Pancreas (tissue), 10 donors: ENCODE measurements at regions not wholly inside any gene's neighbourhood (a gene's known extent, or its start where the extent isn't known, plus 50 kb on each side); places are given as distances from the start of the nearest gene placed in this dataset.

Experiments used
- ATAC-seq, 4 donors: fragments of 200-7000 bp; cut with Tn5 transposase; one replicate each; pipeline versions ENCODE4 v1.8.0 to v1.9.1; 2020; ENCODE audit warnings: mild to moderate bottlenecking in 4 of 4, moderate library complexity in 4 of 4
- DNase-seq, 6 donors: peaks; one replicate each; pipeline ENCODE4 v3.0.0-alpha.2; 2020
- FAIRE-seq: peaks from 2 replicates; lab custom pipeline; 2012; peaks lifted over from hg19 to GRCh38; lab: Jason Lieb, UNC
- H3K27ac ChIP-seq, 4 donors: fragments of 200-600 bp; sonication (generic); 1 replicate in 3 of 4; 2 replicates in 1 of 4; pipeline versions ENCODE4 v1.5.0 to v1.8.0; 2020
- H3K27me3 ChIP-seq, 4 donors: fragments of 200-600 bp; one replicate each; pipeline ENCODE4 v1.8.0; 2021
- H3K36me3 ChIP-seq, 3 donors: fragments of 200-600 bp; sonication (generic) in 1 of 3; one replicate each; pipeline versions ENCODE4 v1.5.0 to v1.8.0; 2020 to 2021
- H3K4me1 ChIP-seq, 3 donors: fragments of 200-600 bp; one replicate each; pipeline ENCODE4 v1.8.0; 2021
- H3K4me3 ChIP-seq, 4 donors: fragments of 200-600 bp; sonication (generic) in 2 of 4; one replicate each; pipeline versions ENCODE4 v1.5.0 to v1.8.0; 2020 to 2021
- H3K9me3 ChIP-seq, 4 donors: fragments of 200-600 bp; one replicate each; pipeline ENCODE4 v1.8.0; 2021
- WGBS, 2 donors: extraction: QIAGEN DNeasy Blood & Tissue Kit; methylation state at CpG; one replicate each; pipeline ENCODE4 v1.1.7; 2013; 5-methylcytosine and 5-hydroxymethylcytosine counted together
- intact Hi-C, 3 donors: fragments of 100-400 bp; cut with DNase I; formaldehyde crosslinking; loops; one replicate each; pipeline versions ENCODE4 v1.11.1 to v1.14.2; 2022
- TF ChIP-seq, protein P1 (sequence below), 4 donors: fragments of 200-600 bp; sonication (generic) in 3 of 4; IDR thresholded peaks; one replicate each; pipeline versions ENCODE4 v1.5.0 to v1.8.0; 2021; ENCODE audit warnings: antibody characterized with exemption in 4 of 4
- donor health status: healthy with polysubstance abuse.
- donor health status: DM: no; HTN: no; CAD: no; lungs with moderate emphysema.
- donor health status: DM: no; HTN: no; CAD: no.
- donor health status: control.
- donor health status: control.
- donor health status: Bipolar disorder and iron deficiency.
- donor health status: DM: yes; HTN: yes; CAD: no.
- donor health status: DM: no; HTN: no; CAD: no.
- donor health status: DM: no; HTN: no; CAD: no.
- donor health status: DM: yes; HTN: yes; CAD: no.

DNA sequence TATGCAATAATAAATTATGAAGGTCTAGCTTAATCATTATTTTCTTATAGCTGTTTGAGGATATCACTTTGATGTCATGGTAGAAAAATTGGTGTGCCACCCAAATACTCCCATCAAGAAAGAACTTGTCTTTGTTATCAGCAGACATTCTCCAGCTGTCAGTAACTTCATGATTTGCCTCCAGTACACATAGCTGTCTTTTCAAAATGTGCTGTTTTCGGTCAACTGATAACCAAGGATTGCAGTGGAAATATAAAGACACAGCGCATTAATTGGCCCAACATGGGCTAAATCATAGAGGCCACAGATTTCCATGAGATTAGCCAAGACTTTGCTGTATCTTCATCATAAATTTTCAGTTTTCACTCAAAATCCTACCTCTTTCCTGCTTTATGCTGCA lies 993.5 kb upstream of the SEMA6A start:
- 84% methylated on average over 2 of the region's 2 CpGs for WGBS, 2 donors
- no peaks in the 10 kb centered on the region for H3K9me3 ChIP-seq
- FAIRE-seq (no peak), ATAC-seq (no peak), DNase-seq (no peak)
- H3K27ac ChIP-seq, result no peak overlapping the region
- no peaks in the 10 kb centered on the region for H3K36me3 ChIP-seq
- no peaks in the 10 kb centered on the region for H3K27me3 ChIP-seq
- H3K4me3 ChIP-seq, result no peak overlapping the region
- intact Hi-C loops, result no loop called here
- TF ChIP-seq, protein P1, sequence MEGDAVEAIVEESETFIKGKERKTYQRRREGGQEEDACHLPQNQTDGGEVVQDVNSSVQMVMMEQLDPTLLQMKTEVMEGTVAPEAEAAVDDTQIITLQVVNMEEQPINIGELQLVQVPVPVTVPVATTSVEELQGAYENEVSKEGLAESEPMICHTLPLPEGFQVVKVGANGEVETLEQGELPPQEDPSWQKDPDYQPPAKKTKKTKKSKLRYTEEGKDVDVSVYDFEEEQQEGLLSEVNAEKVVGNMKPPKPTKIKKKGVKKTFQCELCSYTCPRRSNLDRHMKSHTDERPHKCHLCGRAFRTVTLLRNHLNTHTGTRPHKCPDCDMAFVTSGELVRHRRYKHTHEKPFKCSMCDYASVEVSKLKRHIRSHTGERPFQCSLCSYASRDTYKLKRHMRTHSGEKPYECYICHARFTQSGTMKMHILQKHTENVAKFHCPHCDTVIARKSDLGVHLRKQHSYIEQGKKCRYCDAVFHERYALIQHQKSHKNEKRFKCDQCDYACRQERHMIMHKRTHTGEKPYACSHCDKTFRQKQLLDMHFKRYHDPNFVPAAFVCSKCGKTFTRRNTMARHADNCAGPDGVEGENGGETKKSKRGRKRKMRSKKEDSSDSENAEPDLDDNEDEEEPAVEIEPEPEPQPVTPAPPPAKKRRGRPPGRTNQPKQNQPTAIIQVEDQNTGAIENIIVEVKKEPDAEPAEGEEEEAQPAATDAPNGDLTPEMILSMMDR (IDR thresholded peaks at IDR 0.05), result no peak
- no peaks in the 10 kb centered on the region for H3K4me1 ChIP-seq

DNA sequence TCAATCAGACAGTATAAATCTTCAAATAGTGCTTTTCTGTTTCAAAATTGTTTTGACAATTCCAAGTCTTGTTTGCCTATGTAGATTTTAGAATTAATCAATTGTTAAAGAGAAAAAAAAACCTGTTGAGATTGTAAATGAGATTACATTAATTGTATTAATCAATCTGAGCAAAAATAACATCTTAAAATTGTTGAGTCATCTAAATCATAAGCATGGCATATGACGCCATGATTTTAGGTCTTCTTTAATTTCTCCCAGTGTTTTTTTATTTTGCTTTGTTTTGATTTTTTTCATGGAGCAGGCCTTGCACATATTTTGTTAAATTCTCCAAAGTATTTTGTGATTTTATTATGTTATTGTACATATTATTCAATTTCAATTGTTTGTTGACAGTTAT lies 988.0 kb upstream of the SEMA6A start:
- no peak overlapping the region for H3K27ac ChIP-seq
- H3K36me3 ChIP-seq, result no peaks in the 10 kb centered on the region
- no peaks in the 10 kb centered on the region for H3K4me1 ChIP-seq
- TF ChIP-seq, protein P1 (IDR thresholded peaks at IDR 0.05), result no peak
- 98 to 99% methylated on average over 1 of the region's 1 CpG for WGBS, 2 donors
- intact Hi-C loops, result no loop called here
- ATAC-seq, result no peak
- H3K4me3 ChIP-seq, result no peak overlapping the region
- DNase-seq, result no peak
- H3K27me3 ChIP-seq, result no peaks in the 10 kb centered on the region
- H3K9me3 ChIP-seq, result no peaks in the 10 kb centered on the region
- FAIRE-seq, result no peak

DNA sequence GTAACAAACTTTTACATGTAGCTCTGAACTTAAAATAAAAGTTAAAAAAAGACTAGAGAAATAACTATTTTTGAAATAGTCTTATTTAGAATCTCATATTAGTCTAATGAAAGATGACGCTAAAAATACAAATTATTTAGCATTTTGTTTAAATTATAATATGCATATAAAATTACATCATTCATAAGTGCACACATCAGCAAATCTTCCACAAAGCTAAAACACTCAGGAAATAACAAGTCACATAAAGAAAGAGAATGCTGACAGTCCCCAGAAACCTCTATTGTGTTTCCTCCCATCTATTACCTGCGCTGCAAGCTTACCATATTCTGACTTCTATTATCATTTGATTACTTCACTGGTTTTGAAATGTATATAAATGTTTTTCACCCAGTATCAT lies 986.9 kb upstream of the SEMA6A start:
- intact Hi-C loops, result no loop called here
- ATAC-seq, result no peak
- DNase-seq, result no peak
- TF ChIP-seq, protein P1 (IDR thresholded peaks at IDR 0.05), result no peak
- WGBS, 2 donors, result 94 to 98% methylated on average over 2 of the region's 2 CpGs
- Histone ChIP-seq H3K27me3 (no peaks in the 10 kb centered on the region), H3K27ac (no peak overlapping the region), H3K36me3 (no peaks in the 10 kb centered on the region), H3K4me3 (no peak overlapping the region), H3K9me3 (no peaks in the 10 kb centered on the region), H3K4me1 (no peaks in the 10 kb centered on the region)
- no peak for FAIRE-seq

DNA sequence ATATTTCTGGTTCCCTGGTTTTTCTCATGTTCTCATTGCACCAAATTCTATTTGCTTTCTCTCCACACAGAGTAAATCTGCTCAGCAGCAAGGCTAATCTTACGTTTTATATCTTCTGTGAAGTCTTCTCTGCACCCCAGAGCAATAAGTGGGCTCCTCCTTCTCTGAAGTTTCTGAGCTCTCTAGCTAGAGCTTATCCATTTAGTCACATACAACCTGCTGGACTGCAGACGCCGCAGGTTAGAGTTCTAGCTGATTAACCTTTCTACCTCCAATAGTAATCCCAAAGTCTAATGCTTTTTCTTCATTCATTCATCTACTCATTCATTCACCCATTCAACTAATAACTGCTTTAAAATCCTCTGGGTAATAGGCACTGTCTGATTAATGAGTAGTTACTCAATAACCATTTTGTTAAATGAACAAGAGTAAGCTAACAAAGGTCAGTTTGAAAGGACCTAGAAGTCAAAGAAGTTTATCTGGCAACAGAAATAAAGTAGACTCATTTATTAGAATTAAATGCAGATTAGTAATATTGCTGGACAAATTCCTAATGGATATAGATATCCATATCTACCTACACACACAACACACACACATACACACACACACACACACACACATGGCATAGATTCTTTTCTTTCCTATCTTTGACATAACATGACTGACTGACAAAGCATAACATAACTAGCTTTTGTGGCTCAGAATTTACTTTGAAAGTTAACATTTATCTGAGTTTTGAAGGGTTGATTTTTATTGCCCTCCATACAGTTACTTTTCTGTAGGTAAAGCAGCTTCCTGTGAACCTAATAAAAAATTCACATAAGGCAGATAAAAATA lies 984.6 kb upstream of the SEMA6A start:
- 25 to 27% methylated on average over 3 of the region's 3 CpGs for WGBS, 2 donors
- no peaks in the 10 kb centered on the region for H3K4me1 ChIP-seq

More for the DNA sequence above, 984.6 kb upstream of the SEMA6A start:
- intact Hi-C loops, result no loop called here
- TF ChIP-seq, protein P1 (IDR thresholded peaks at IDR 0.05), result no peak
- no peaks in the 10 kb centered on the region for H3K9me3 ChIP-seq
- ATAC-seq (no peak), FAIRE-seq (no peak), DNase-seq (no peak)
- no peaks in the 10 kb centered on the region for H3K36me3 ChIP-seq
- H3K27me3 ChIP-seq, result no peaks in the 10 kb centered on the region
- no peak overlapping the region for H3K4me3 ChIP-seq
- H3K27ac ChIP-seq, result no peak overlapping the region
